NOMO-1 treated with DMSO at 0.1 percent for 48 hours (cell line): ENCODE measurements at regions not wholly inside any gene's neighbourhood (a gene's known extent, or its start where the extent isn't known, plus 50 kb on each side); places are given as distances from the start of the nearest gene placed in this dataset.

Experiments
- DNase-seq: peaks from one replicate; lab custom pipeline; 2025; ENCODE audit not compliant: unreplicated experiment; lab: John Stamatoyannopoulos, UW

- no peak for DNase-seq
Measured at GRCh38 chr16:64543441-64543840, 578.4 kb downstream of the CDH11 start.

DNA sequence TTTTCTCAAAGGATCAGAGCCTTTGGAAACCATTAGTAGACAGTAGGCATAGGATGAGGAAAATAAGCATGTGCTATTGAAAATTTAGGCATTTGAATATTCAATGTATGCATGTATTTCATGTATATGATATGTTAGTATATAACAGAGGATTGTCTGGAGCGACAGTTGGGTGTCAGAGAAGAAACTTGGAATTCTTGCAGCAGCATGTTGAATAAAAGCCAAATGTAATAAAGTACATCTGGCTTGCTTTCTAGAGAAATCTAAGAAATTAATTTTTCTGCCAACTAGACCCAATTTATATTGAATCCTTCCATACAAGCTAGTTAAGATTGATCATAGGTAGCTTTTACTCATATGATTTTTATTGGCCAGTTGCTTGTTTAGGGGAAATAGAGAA, 578.8 kb downstream of the CDH11 start:
- DNase-seq = no peak

GRCh38 chr16:64542152-64542551, 579.7 kb downstream of the CDH11 start:
- DNase-seq = no peak

DNA sequence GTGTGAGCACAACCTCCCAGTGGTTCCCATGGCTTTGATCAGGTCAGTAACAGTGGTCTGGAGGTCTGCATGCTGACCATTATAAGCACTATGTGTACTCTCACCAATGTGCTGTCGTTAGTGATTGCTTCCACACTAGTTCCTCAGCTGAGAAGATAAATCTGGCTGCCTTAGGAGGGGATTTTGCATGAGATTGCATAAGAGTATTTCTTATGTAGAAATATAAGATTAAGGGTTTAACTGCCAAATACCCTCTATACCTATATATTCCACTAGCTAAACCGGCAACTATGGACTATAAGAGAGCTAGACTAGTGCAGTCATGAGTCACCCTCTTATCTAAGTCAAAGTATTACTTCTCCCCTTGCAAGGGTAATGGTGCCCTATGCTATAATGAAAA, 580.2 kb downstream of the CDH11 start:
- no peak for DNase-seq

- DNase-seq = no peak
Measured at GRCh38 chr16:64540434-64540833, 581.4 kb downstream of the CDH11 start.

GRCh38 chr16:64539811-64540371, 582.0 kb downstream of the CDH11 start:
- no peak for DNase-seq

- DNase-seq = no peak
Measured at GRCh38 chr16:64534180-64534780, 587.6 kb downstream of the CDH11 start.

DNA sequence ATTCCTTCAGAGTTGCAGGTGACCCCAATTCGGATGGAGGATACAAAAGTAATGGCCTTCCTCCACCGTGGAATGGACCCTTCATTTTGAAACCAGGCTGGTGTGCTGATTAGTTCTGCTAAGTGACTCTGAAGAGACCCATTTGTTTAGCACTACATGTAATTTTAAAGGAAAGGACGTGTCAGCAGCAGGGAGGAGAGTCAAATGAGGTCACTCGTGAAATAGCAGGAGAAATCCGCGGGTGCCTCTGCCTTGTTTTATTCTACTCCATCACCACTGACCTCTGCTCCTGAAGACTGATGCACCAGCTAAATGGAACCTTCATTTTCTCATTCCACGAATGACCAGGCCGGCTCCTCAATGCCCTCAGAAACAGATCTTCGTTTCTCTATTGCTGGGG, 589.2 kb downstream of the CDH11 start:
- DNase-seq = no peak

DNA sequence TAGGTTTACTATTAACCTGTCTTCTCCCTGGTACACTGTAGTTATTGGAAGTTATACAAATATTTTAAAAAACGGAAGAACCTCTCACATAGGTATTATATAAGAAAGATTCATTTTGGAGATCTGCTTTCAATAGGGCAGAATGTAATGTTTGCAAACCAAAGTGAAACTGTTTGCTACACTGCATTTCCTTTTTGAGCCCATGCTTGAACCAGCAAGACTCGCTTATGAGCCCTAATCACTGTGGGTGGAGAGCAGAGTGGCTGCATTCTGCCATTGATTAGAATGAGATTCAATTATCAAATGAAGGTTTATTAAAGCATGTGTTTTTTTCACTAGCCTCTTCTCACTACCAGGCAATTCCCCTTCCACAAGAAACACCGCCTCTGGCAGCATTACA, 589.7 kb downstream of the CDH11 start:
- no peak for DNase-seq

- no peak for DNase-seq
Measured at GRCh38 chr16:64531401-64531800, 590.5 kb downstream of the CDH11 start.

- DNase-seq = no peak
Measured at GRCh38 chr16:64522548-64522947, 599.3 kb downstream of the CDH11 start.

- no peak for DNase-seq
Measured at GRCh38 chr16:64513871-64514270, 608.0 kb downstream of the CDH11 start.

DNA sequence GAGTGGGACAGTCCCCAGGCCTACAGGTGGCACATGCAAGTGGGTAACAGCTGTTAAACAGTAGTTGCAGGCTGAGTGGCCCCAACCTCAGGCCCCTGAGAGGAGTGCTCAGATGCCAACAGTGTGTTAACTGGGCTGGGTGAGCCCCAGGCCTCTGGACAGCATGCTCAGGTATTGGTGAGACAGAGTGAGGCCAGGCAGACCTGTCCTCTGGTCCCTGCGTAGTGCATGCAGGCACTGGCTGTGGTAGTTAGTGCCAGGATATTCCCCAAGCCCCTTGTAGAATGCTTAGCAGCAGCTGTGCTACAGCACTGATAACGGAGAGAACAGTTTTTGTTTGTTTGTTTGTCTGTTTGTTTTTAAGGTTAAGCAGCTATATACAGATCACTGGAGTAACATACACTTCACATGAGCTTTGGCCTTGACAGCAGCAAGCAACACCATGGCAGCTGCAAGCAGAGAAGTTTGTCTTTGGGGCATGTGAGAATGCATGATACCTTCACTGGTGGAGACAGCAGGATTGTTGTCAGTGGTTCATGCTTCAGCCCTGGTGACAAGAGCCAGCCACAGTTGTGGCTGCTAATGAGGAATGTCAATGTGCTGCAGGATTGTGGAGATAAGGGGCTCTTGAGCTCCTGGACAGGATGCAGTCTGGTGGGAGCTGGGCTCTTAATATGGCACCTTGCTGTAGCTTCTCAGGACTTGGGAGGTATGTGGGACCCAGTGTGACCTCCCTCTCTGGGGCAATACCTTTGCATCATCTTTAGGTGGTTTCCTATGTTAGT, 614.4 kb downstream of the CDH11 start:
- DNase-seq = no peak

DNA sequence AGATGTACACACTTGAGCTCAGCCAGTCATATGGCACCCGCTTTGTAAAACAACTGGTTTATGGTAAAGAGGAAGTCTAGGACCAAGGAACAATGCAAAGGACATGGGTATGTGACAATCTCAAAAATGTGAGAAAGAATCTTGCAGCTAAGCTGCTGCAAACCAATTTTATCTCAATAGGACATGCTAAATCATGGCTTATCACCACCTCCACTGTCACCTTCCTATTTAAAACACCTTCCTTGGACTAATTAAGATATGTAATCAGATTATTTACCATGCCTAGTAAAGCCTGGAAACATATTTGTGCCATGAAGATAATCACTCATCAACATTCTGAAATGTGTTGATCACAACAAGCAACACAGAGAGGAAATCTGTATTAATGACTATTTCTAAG, 622.7 kb downstream of the CDH11 start:
- no peak for DNase-seq

DNA sequence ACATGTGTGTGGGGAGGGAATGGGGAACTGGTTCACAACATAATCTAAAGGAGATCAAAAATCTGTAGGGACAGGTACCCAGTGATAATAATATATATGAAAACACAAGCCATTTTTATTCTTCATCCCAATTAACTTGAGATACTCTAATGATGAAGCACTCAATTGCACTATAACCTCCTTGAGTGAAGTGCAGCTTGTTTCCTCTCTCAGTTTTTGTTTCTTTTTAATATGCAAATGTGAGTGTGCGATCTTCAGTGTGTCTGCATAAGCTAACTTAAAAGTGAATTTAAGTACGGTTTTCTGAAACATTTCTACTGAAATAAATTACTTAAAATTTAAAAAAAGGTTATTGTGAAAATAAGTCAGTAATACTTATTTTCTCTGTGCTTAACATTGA, 623.5 kb downstream of the CDH11 start:
- DNase-seq = no peak

DNA sequence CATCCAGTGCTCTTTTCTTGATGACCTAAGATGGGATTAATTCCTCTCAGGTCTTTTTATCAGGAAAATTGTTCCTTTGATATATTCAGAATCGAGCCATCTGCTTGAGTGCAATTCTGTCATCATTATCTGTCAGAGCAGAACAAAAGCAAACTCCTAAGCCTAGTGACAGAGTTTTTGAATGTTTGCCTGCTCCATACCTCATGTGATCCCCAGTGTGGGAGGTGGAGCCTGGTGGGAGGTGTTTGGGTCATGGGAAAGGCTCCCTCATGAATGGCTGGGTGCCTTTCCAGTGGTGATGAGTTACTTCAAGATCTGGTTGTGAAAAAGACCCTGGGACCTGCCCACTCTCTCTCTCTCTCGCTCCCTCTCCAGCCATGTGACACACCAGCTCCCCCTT, 628.2 kb downstream of the CDH11 start:
- no peak for DNase-seq

GRCh38 chr16:64489449-64489848, 632.4 kb downstream of the CDH11 start:
- DNase-seq = no peak

DNA sequence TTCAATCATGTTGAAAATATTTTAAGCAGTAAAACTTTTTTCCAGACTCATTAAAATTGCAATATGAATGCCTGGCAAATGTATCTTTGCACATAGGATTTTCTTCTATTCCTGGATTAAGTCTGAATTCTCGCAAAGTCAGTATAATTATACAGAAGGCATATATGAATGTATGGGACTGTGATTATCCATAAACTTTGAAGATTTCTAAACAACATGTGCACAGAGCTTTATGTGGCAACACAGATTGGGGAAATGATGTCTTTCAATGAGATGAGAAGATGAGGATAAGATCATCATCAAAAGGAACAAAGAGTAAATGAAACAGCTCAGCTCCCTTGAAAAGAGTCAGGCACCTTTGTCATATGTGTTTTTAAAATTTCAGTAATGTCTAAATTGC, 635.3 kb downstream of the CDH11 start:
- DNase-seq = no peak

DNA sequence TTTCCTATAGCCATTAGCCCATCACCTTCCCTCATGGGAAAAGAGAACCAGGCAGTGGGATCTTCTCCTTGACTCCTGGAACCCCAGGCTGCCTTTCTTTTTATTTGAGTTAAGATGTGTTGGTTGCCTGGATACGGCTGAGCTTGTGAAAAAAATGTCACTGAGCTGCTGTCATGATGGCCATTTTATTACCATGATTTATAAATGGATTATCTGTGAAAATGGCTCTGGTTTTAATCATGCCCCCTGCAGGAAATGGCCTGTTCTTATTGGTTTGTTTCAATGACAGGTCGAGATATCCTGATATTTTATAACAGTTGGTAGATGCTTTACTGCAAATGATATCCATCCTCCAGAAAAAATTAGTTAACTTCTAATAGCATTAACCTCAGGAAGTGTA, 640.4 kb downstream of the CDH11 start:
- DNase-seq = no peak

GRCh38 chr16:64478252-64478906, 643.5 kb downstream of the CDH11 start:
- no peak for DNase-seq

- no peak for DNase-seq
Measured at GRCh38 chr16:64475627-64476351, 646.1 kb downstream of the CDH11 start.
